Ureter (tissue), 1 donor: ENCODE measurements at regions not wholly inside any gene's neighbourhood (a gene's known extent, or its start where the extent isn't known, plus 50 kb on each side); places are given as distances from the start of the nearest gene placed in this dataset.
A peak's percentile ranks its signal among the peaks of the same experiment; 100 is the strongest.
"Not testable (repeated sequence)": the region's sequence is repeated elsewhere in the genome, so short reads cannot be mapped to it uniquely, and the experiment has no call there.

Experiments
- DNase-seq: peaks from one replicate; pipeline ENCODE4 v3.0.0-alpha.2; 2020; ENCODE audit warnings: low spot score
- donor health status: DM: yes; HTN: yes; CAD: no.

- no peak for DNase-seq
Observed at GRCh38 chr5:164498438-164498837, 993.0 kb downstream of the MAT2B start.

- DNase-seq: no peak
Observed at GRCh38 chr5:164500856-164501255, 995.4 kb downstream of the MAT2B start.

- DNase-seq: no peak
Observed at GRCh38 chr5:164501344-164501743, 995.9 kb downstream of the MAT2B start.

GRCh38 chr5:164504141-164504772, 998.8 kb downstream of the MAT2B start:
- DNase-seq: peak; percentile 47

GRCh38 chr5:164505791-164506190, 1000.4 kb downstream of the MAT2B start:
- no peak for DNase-seq

GRCh38 chr5:164518067-164518740, 1012.8 kb downstream of the MAT2B start:
- no peak for DNase-seq

GRCh38 chr5:164518741-164519080, 1013.3 kb downstream of the MAT2B start:
- DNase-seq: no peak

- no peak for DNase-seq
Observed at GRCh38 chr5:164532235-164532900, 1026.9 kb downstream of the MAT2B start.

GRCh38 chr5:164533426-164533825, 1028.0 kb downstream of the MAT2B start:
- DNase-seq: not testable (repeated sequence)

- no peak for DNase-seq
Observed at GRCh38 chr5:164540174-164540573, 1034.8 kb downstream of the MAT2B start.

GRCh38 chr5:164545507-164545906, 1040.1 kb downstream of the MAT2B start:
- no peak for DNase-seq

GRCh38 chr5:164553851-164554250, 1048.4 kb downstream of the MAT2B start:
- no peak for DNase-seq

- no peak for DNase-seq
Observed at GRCh38 chr5:164555809-164556208, 1050.4 kb downstream of the MAT2B start.

GRCh38 chr5:164560216-164560615, 1054.8 kb downstream of the MAT2B start:
- DNase-seq: no peak

- DNase-seq: no peak
Observed at GRCh38 chr5:164561933-164562872, 1056.8 kb downstream of the MAT2B start.

GRCh38 chr5:164563370-164563769, 1058.0 kb downstream of the MAT2B start:
- DNase-seq: no peak

- DNase-seq: no peak
Observed at GRCh38 chr5:164573397-164573796, 1068.0 kb downstream of the MAT2B start.

GRCh38 chr5:164577201-164577600, 1071.8 kb downstream of the MAT2B start:
- no peak for DNase-seq

GRCh38 chr5:164577742-164578141, 1072.3 kb downstream of the MAT2B start:
- no peak for DNase-seq

GRCh38 chr5:164578401-164578800, 1073.0 kb downstream of the MAT2B start:
- DNase-seq: no peak

- no peak for DNase-seq
Observed at GRCh38 chr5:164578911-164579310, 1073.5 kb downstream of the MAT2B start.

- DNase-seq: no peak
Observed at GRCh38 chr5:164580155-164580554, 1074.7 kb downstream of the MAT2B start.
